ENCODE measurements at regions not wholly inside any gene's neighbourhood (a gene's known extent, or its start where the extent isn't known, plus 50 kb on each side); places are given as distances from the start of the nearest gene placed in this dataset.

GRCh38 chr4:180675359-180675650 is 1567.9 kb upstream of the TENM3 start:
- Histone ChIP-seq H3K36me3 (no peaks in the 10 kb centered on the region), H3K9me3 (no peaks in the 10 kb centered on the region), H3K27ac (no peak overlapping the region), H3K4me3 (no peak overlapping the region), H3K27me3 (no peaks in the 10 kb centered on the region), H3K4me1 (no peaks in the 10 kb centered on the region)
- DNase-seq (ENCODE audit: extremely low spot score in 2 of 2): no peak
- intact Hi-C loops (cut with DNase I): no loop called here
- no peak for TF ChIP-seq POLR2A (IDR thresholded peaks at IDR 0.05)
- no peak for TF ChIP-seq POLR2AphosphoS5 (IDR thresholded peaks at IDR 0.05; ENCODE audit: insufficient read depth in 1 of 2, low read depth in 1 of 2)
- TF ChIP-seq CTCF (IDR thresholded peaks at IDR 0.05): no peak

GRCh38 chr4:180680305-180680704 is 1562.9 kb upstream of the TENM3 start:
- no peak for DNase-seq (ENCODE audit: extremely low spot score in 2 of 2)
- intact Hi-C loops (cut with DNase I): no loop called here

GRCh38 chr4:180682776-180683175 is 1560.4 kb upstream of the TENM3 start:
- intact Hi-C loops (cut with DNase I): no loop called here
- no peaks in the 10 kb centered on the region for H3K27me3 ChIP-seq
- TF ChIP-seq POLR2A (IDR thresholded peaks at IDR 0.05) (no peak), CTCF (IDR thresholded peaks at IDR 0.05) (no peak), POLR2AphosphoS5 (IDR thresholded peaks at IDR 0.05; ENCODE audit: insufficient read depth in 1 of 2, low read depth in 1 of 2) (no peak)
- H3K9me3 ChIP-seq: no peaks in the 10 kb centered on the region
- no peaks in the 10 kb centered on the region for H3K36me3 ChIP-seq
- H3K4me1 ChIP-seq: no peaks in the 10 kb centered on the region
- no peak overlapping the region for H3K27ac ChIP-seq
- H3K4me3 ChIP-seq: no peak overlapping the region
- DNase-seq (ENCODE audit: extremely low spot score in 2 of 2): no peak

More at GRCh38 chr4:180680305-180680704, 1562.9 kb upstream of the TENM3 start:
- H3K27ac ChIP-seq: no peak overlapping the region
- TF ChIP-seq POLR2AphosphoS5 (IDR thresholded peaks at IDR 0.05; ENCODE audit: insufficient read depth in 1 of 2, low read depth in 1 of 2): no peak
- no peak for TF ChIP-seq CTCF (IDR thresholded peaks at IDR 0.05)
- no peak for TF ChIP-seq POLR2A (IDR thresholded peaks at IDR 0.05)
- H3K4me3 ChIP-seq: no peak overlapping the region
- no peaks in the 10 kb centered on the region for H3K27me3 ChIP-seq
- no peaks in the 10 kb centered on the region for H3K36me3 ChIP-seq
- no peaks in the 10 kb centered on the region for H3K4me1 ChIP-seq
- H3K9me3 ChIP-seq: no peaks in the 10 kb centered on the region

GRCh38 chr4:180683186-180683585 is 1560.0 kb upstream of the TENM3 start:
- H3K27me3 ChIP-seq: no peaks in the 10 kb centered on the region
- TF ChIP-seq CTCF (IDR thresholded peaks at IDR 0.05) (no peak), POLR2A (IDR thresholded peaks at IDR 0.05) (no peak), POLR2AphosphoS5 (IDR thresholded peaks at IDR 0.05; ENCODE audit: insufficient read depth in 1 of 2, low read depth in 1 of 2) (no peak)

GRCh38 chr4:180688480-180688879 is 1554.7 kb upstream of the TENM3 start:
- TF ChIP-seq POLR2AphosphoS5 (IDR thresholded peaks at IDR 0.05; ENCODE audit: insufficient read depth in 1 of 2, low read depth in 1 of 2) (no peak), CTCF (IDR thresholded peaks at IDR 0.05) (no peak), POLR2A (IDR thresholded peaks at IDR 0.05) (no peak)
- no peak overlapping the region for H3K27ac ChIP-seq
- no peaks in the 10 kb centered on the region for H3K4me1 ChIP-seq
- H3K36me3 ChIP-seq: no peaks in the 10 kb centered on the region
- DNase-seq (ENCODE audit: extremely low spot score in 2 of 2): no peak
- no peaks in the 10 kb centered on the region for H3K9me3 ChIP-seq
- intact Hi-C loops (cut with DNase I): no loop called here
- H3K27me3 ChIP-seq: no peaks in the 10 kb centered on the region
- no peak overlapping the region for H3K4me3 ChIP-seq

More at GRCh38 chr4:180683186-180683585, 1560.0 kb upstream of the TENM3 start:
- no peak for DNase-seq (ENCODE audit: extremely low spot score in 2 of 2)
- intact Hi-C loops (cut with DNase I): no loop called here
- no peaks in the 10 kb centered on the region for H3K36me3 ChIP-seq
- H3K4me1 ChIP-seq: no peaks in the 10 kb centered on the region
- H3K9me3 ChIP-seq: no peaks in the 10 kb centered on the region
- H3K27ac ChIP-seq: no peak overlapping the region
- no peak overlapping the region for H3K4me3 ChIP-seq

Data from vagina (tissue), 2 donors.